ENCODE measurements at regions not wholly inside any gene's neighbourhood (a gene's known extent, or its start where the extent isn't known, plus 50 kb on each side); places are given as distances from the start of the nearest gene placed in this dataset.
"Not testable (repeated sequence)": the region's sequence is repeated elsewhere in the genome, so short reads cannot be mapped to it uniquely, and the experiment has no call there.

- Mint-ChIP-seq H3K27me3 (peaks cover 2% of the 10 kb centered on the region), H3K9me3 (peaks cover 7% of the 10 kb centered on the region), H3K4me3 (no peak overlapping the region), H3K36me3 (ENCODE audit: low read depth) (no peaks in the 10 kb centered on the region), H3K4me1 (no peaks in the 10 kb centered on the region), H3K27ac (no peak overlapping the region)
- intact Hi-C loops (cut with micrococcal nuclease) = no loop called here
- ChIA-PET CTCF (no interaction called here), POLR2A (no interaction called here)
- ATAC-seq (ENCODE audit: low read depth) (no peak), DNase-seq (no peak)
- TF ChIP-seq, protein P1, sequence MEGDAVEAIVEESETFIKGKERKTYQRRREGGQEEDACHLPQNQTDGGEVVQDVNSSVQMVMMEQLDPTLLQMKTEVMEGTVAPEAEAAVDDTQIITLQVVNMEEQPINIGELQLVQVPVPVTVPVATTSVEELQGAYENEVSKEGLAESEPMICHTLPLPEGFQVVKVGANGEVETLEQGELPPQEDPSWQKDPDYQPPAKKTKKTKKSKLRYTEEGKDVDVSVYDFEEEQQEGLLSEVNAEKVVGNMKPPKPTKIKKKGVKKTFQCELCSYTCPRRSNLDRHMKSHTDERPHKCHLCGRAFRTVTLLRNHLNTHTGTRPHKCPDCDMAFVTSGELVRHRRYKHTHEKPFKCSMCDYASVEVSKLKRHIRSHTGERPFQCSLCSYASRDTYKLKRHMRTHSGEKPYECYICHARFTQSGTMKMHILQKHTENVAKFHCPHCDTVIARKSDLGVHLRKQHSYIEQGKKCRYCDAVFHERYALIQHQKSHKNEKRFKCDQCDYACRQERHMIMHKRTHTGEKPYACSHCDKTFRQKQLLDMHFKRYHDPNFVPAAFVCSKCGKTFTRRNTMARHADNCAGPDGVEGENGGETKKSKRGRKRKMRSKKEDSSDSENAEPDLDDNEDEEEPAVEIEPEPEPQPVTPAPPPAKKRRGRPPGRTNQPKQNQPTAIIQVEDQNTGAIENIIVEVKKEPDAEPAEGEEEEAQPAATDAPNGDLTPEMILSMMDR (IDR thresholded peaks at IDR 0.05) = no peak
These were observed 250.0 kb downstream of the RFPL4B start for GRCh38 chr6:112597176-112597575.

DNA sequence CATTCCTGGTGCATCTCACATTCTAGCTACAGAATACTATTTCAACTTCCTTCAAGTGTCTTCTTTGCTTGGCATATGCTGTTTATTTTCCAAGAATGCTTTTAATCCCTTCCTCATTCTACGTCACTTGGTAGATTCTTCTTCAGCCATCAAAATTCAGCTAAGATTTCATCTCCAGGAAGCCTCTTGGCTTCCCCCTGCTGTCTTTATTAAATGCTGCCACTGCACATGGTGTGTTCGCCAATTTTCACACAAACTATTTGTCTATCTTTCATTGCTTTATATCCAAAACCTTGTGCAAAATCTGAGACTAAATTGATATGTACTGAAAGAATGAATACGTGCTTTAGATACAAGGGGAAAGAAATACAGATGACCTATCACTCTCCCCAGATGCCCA lies 253.0 kb downstream of the RFPL4B start:
- Mint-ChIP-seq H3K27me3 (peaks cover 2% of the 10 kb centered on the region), H3K4me1 (no peaks in the 10 kb centered on the region), H3K36me3 (ENCODE audit: low read depth) (no peaks in the 10 kb centered on the region), H3K9me3 (no peaks in the 10 kb centered on the region), H3K4me3 (no peak overlapping the region), H3K27ac (no peak overlapping the region)
- TF ChIP-seq, protein P1 (IDR thresholded peaks at IDR 0.05) = no peak
- ChIA-PET POLR2A (no interaction called here), CTCF (no interaction called here)
- ATAC-seq (ENCODE audit: low read depth) = no peak
- no peak for DNase-seq
- intact Hi-C loops (cut with micrococcal nuclease) = no loop called here

GRCh38 chr6:112603726-112604125 lies 256.6 kb downstream of the RFPL4B start:
- intact Hi-C loops (cut with micrococcal nuclease) = no loop called here
- no peak for DNase-seq
- H3K27ac Mint-ChIP-seq = no peak overlapping the region
- no peak for ATAC-seq (ENCODE audit: low read depth)
- no peaks in the 10 kb centered on the region for H3K4me1 Mint-ChIP-seq
- CTCF ChIA-PET = no interaction called here
- peaks cover 7% of the 10 kb centered on the region for H3K9me3 Mint-ChIP-seq
- H3K27me3 Mint-ChIP-seq = peaks cover 2% of the 10 kb centered on the region
- POLR2A ChIA-PET = no interaction called here
- no peaks in the 10 kb centered on the region for H3K36me3 Mint-ChIP-seq (ENCODE audit: low read depth)
- TF ChIP-seq, protein P1 (IDR thresholded peaks at IDR 0.05) = no peak
- H3K4me3 Mint-ChIP-seq = no peak overlapping the region

- ChIA-PET POLR2A (no interaction called here), CTCF (no interaction called here)
- no peaks in the 10 kb centered on the region for H3K36me3 Mint-ChIP-seq (ENCODE audit: low read depth)
- H3K9me3 Mint-ChIP-seq = peaks cover 12% of the 10 kb centered on the region
- no peak overlapping the region for H3K27ac Mint-ChIP-seq
- H3K27me3 Mint-ChIP-seq = no peaks in the 10 kb centered on the region
- DNase-seq (no peak), ATAC-seq (ENCODE audit: low read depth) (no peak)
- no peak overlapping the region for H3K4me3 Mint-ChIP-seq
- TF ChIP-seq, protein P1 (IDR thresholded peaks at IDR 0.05) = no peak
- no peaks in the 10 kb centered on the region for H3K4me1 Mint-ChIP-seq
- intact Hi-C loops (cut with micrococcal nuclease) = no loop called here
These were observed 259.7 kb downstream of the RFPL4B start for GRCh38 chr6:112606656-112607435.

DNA sequence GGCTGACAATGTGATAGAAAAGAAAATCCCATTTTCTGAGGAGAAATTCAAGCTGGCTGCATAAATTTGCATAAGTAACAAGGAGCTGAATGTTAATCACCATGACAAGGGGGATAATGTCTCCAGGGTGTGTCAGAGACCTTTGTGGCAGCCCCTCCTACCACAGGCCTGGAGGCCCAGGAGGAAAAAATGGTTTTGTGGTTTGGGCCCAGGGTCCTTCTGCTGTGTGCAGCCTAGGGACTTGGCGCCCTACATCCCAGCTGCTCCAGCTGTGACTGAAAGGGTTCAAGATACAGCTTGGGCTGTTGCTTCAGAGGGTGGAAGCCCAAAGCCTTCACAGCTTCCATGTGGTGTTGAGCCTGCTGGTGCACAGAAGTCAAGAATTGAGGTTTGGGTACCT lies 261.8 kb downstream of the RFPL4B start:
- DNase-seq; ATAC-seq (ENCODE audit: low read depth); CTCF ChIA-PET; H3K4me1 Mint-ChIP-seq; H3K36me3 Mint-ChIP-seq (ENCODE audit: low read depth); H3K27me3 Mint-ChIP-seq; intact Hi-C loops (cut with micrococcal nuclease); H3K4me3 Mint-ChIP-seq; POLR2A ChIA-PET; H3K27ac Mint-ChIP-seq: not testable (repeated sequence)
- H3K9me3 Mint-ChIP-seq = peaks cover 12% of the 10 kb centered on the region

DNA sequence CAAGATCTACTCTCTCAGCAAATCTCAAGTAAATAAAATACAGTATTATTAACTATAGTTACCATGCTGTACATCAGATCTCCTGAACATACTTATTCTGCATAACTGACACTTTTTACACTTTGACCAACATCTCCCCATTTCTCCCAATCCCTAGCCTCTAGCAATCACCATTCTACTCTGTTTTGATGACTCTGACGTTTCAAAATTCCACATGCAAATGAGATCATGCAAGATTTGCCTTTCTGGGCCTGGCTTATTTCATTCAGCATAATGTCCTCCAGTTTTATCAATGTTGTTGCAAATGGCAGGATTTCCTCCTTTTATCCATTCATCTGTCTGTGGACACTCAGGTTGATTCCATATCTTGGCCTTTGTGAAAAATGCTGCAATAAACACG lies 266.3 kb downstream of the RFPL4B start:
- POLR2A ChIA-PET = no interaction called here
- Mint-ChIP-seq H3K4me1 (no peaks in the 10 kb centered on the region), H3K36me3 (ENCODE audit: low read depth) (no peaks in the 10 kb centered on the region), H3K9me3 (peaks cover 8% of the 10 kb centered on the region), H3K4me3 (no peak overlapping the region), H3K27me3 (no peaks in the 10 kb centered on the region), H3K27ac (no peak overlapping the region)
- TF ChIP-seq, protein P1 (IDR thresholded peaks at IDR 0.05) = no peak
- DNase-seq (no peak), ATAC-seq (ENCODE audit: low read depth) (no peak)
- CTCF ChIA-PET = no interaction called here
- intact Hi-C loops (cut with micrococcal nuclease) = no loop called here
